AG09319 (cell line): ENCODE measurements at regions not wholly inside any gene's neighbourhood (a gene's known extent, or its start where the extent isn't known, plus 50 kb on each side); places are given as distances from the start of the nearest gene placed in this dataset.
"Not testable (repeated sequence)": the region's sequence is repeated elsewhere in the genome, so short reads cannot be mapped to it uniquely, and the experiment has no call there.

Experiments
- DNase-seq: peaks from one replicate; pipeline ENCODE4 v3.0.0-alpha.2; 2010; ENCODE audit warnings: low read depth; ENCODE audit errors: extremely low read depth
- CTCF ChIP-seq: IDR thresholded peaks from 2 replicates; pipeline ENCODE4 v1.5.1; 2011; ENCODE audit warnings: low read depth, mild to moderate bottlenecking, inconsistent platforms, low read length, moderate library complexity

- no peak for DNase-seq
- no peak for TF ChIP-seq CTCF
Measured at GRCh38 chr1:22332424-22332717, 119.3 kb upstream of the ZBTB40 start.

- no peak for TF ChIP-seq CTCF
- DNase-seq = no peak
Measured at GRCh38 chr1:22332795-22333499, 118.7 kb upstream of the ZBTB40 start.

GRCh38 chr1:22333516-22334121, 118.0 kb upstream of the ZBTB40 start:
- TF ChIP-seq CTCF = no peak
- DNase-seq = no peak

- TF ChIP-seq CTCF = no peak
- no peak for DNase-seq
Measured at GRCh38 chr1:22334860-22335550, 116.6 kb upstream of the ZBTB40 start.

- DNase-seq = not testable (repeated sequence)
Measured at GRCh38 chr1:22336274-22336673, 115.4 kb upstream of the ZBTB40 start.

GRCh38 chr1:22336696-22337545, 114.7 kb upstream of the ZBTB40 start:
- not testable (repeated sequence) for DNase-seq

- DNase-seq = no peak
- TF ChIP-seq CTCF = no peak
Measured at GRCh38 chr1:22338071-22338765, 113.4 kb upstream of the ZBTB40 start.
